K562 (cell line): ENCODE measurements at regions not wholly inside any gene's neighbourhood (a gene's known extent, or its start where the extent isn't known, plus 50 kb on each side); places are given as distances from the start of the nearest gene placed in this dataset.

Source experiments
- ATAC-seq: fragments of 200-7000 bp; cut with Tn5 transposase; 3 replicates; pipeline ENCODE4 v1.9.1; 2020; ENCODE audit warnings: moderate library complexity
- BruUV-seq: library from RNA; stranded (reverse); fragments of 400-500 nt; replicated peaks from 2 replicates; lab custom pipeline; 2021; lab: Mats Ljungman, UMichigan
- CTCF ChIA-PET: fragments of 300-600 bp; formaldehyde crosslinking; extraction: SDS; loops from one replicate; lab custom pipeline; 2021; ENCODE audit warnings: low intra/inter-chr PET ratio; lab: Yijun Ruan, JAX
- POLR2A ChIA-PET: fragments of 300-600, 350-650 bp; sonication (Branson Sonifier 250); formaldehyde crosslinking; extraction: SDS; loops from one replicate; lab custom pipeline; 2021; ENCODE audit warnings: antibody characterized with exemption, inconsistent platforms; lab: Yijun Ruan, JAX
- DNase-seq, 4 experiments: peaks; one replicate each; pipeline versions ENCODE4 v3.0.0 to v3.0.0-alpha.2; 2011 to 2018; ENCODE audit warnings: low spot score in 3 of 4, mixed read lengths in 3 of 4; ENCODE audit errors: extremely low read depth in 1 of 4
- FAIRE-seq: peaks from 2 replicates; lab custom pipeline; 2011; peaks lifted over from hg19 to GRCh38; lab: Jason Lieb, UNC
- H2AFZ ChIP-seq: 2 replicates; pipeline ENCODE4 v1.6.0; 2011; ENCODE audit warnings: low read depth, low read length, control low read depth, inconsistent platforms
- H3K27ac ChIP-seq: fragments of 200-600 bp; 3 replicates; pipeline ENCODE4 v1.8.0; 2011; ENCODE audit warnings: low read depth, mild to moderate bottlenecking, control low read depth, inconsistent platforms, low read length, moderate library complexity, mixed read lengths; ENCODE audit errors: extremely low read depth
- H3K27me3 ChIP-seq, 2 experiments: fragments of 300-600 bp in 1 of 2; 2 replicates in 1 of 2; 3 replicates in 1 of 2; pipeline versions ENCODE4 v1.6.0 to v1.8.0; 2011; ENCODE audit warnings: inconsistent platforms in 2 of 2, low read length in 2 of 2, mild to moderate bottlenecking in 1 of 2, mixed read lengths in 1 of 2, moderate library complexity in 1 of 2; ENCODE audit not compliant: control insufficient read depth in 2 of 2, insufficient read depth in 2 of 2
- H3K36me3 ChIP-seq: fragments of 300-600 bp; 3 replicates; pipeline ENCODE4 v1.8.0; 2011; ENCODE audit warnings: mild to moderate bottlenecking, low read length, inconsistent platforms; ENCODE audit not compliant: control insufficient read depth, insufficient read depth
- H3K4me1 ChIP-seq, 2 experiments: fragments of 200-600 bp in 1 of 2; replicated peaks in 1 of 2; 2 replicates in 1 of 2; 3 replicates in 1 of 2; pipeline versions ENCODE4 v1.5.1 to v1.8.0; 2011; ENCODE audit warnings: inconsistent platforms in 2 of 2, low read length in 2 of 2, mild to moderate bottlenecking in 1 of 2, mixed read lengths in 1 of 2, moderate library complexity in 1 of 2; ENCODE audit not compliant: control insufficient read depth in 2 of 2, insufficient read depth in 2 of 2
- H3K4me2 ChIP-seq: 2 replicates; pipeline ENCODE4 v1.6.1; 2011; ENCODE audit warnings: low read length, control low read depth, inconsistent platforms, mixed read lengths; ENCODE audit not compliant: insufficient read depth
- H3K4me3 ChIP-seq: fragments of 200-600 bp; sonication (generic), shearing (Covaris generic); 2 replicates; pipeline ENCODE4 v1.5.1; 2016; ENCODE audit warnings: control low read depth, inconsistent platforms
- H3K79me2 ChIP-seq: fragments of 200-600 bp; 3 replicates; pipeline ENCODE4 v1.8.0; 2011; ENCODE audit warnings: low read length, inconsistent platforms; ENCODE audit not compliant: control insufficient read depth, insufficient read depth
- H3K9ac ChIP-seq, 2 experiments: 2 replicates each; pipeline versions ENCODE4 v1.6.0 to v1.6.1; 2011; ENCODE audit warnings: low read depth in 2 of 2, low read length in 2 of 2, control low read depth in 1 of 2, inconsistent platforms in 1 of 2, mild to moderate bottlenecking in 1 of 2, mixed read lengths in 1 of 2; ENCODE audit not compliant: insufficient read depth in 1 of 2
- H3K9me1 ChIP-seq: one replicate; pipeline ENCODE4 v1.6.0; 2011; ENCODE audit warnings: inconsistent platforms, mild to moderate bottlenecking, low read length, moderate library complexity; ENCODE audit not compliant: control insufficient read depth, insufficient read depth
- H3K9me3 ChIP-seq: replicated peaks from 2 replicates; pipeline ENCODE4 v1.5.1; 2011; ENCODE audit warnings: low read depth, low read length, inconsistent platforms; ENCODE audit not compliant: control insufficient read depth, insufficient read depth
- H4K20me1 ChIP-seq: replicated peaks from 2 replicates; pipeline ENCODE4 v1.6.1; 2011; ENCODE audit warnings: low read length, inconsistent platforms, mixed read lengths; ENCODE audit not compliant: control insufficient read depth, insufficient read depth
- ARID4B ChIP-seq: sonication (generic); formaldehyde crosslinking; IDR thresholded peaks from 2 replicates; pipeline ENCODE4 v1.8.0; 2022; ENCODE audit warnings: mild to moderate bottlenecking, missing genetic modification reagents
- GATAD2A ChIP-seq: fragments of 450-650 bp; IDR thresholded peaks from 2 replicates; pipeline ENCODE4 v1.6.1; 2017
- HSF4 ChIP-seq: fragments of 250-450 bp; sonication (Bioruptor Pico); IDR thresholded peaks from 2 replicates; pipeline ENCODE4 v2.1.2; 2022; ENCODE audit warnings: mild to moderate bottlenecking, moderate library complexity, borderline replicate concordance
- KDM4B ChIP-seq, 2 experiments: fragments of 450-650 bp in 1 of 2; sonication (generic) in 1 of 2; IDR thresholded peaks; 2 replicates each; pipeline ENCODE4 v1.6.1; 2016 to 2017; ENCODE audit warnings: borderline replicate concordance in 2 of 2, antibody characterized with exemption in 1 of 2, low read depth in 1 of 2, mild to moderate bottlenecking in 1 of 2
- NCOA2 ChIP-seq, 2 experiments: fragments of 450-650 bp; IDR thresholded peaks; 2 replicates each; pipeline ENCODE4 v1.6.1; 2018; ENCODE audit warnings: mild to moderate bottlenecking in 2 of 2, moderate library complexity in 1 of 2; ENCODE audit not compliant: partially characterized antibody in 2 of 2
- PHF21A ChIP-seq: fragments of 450-650 bp; IDR thresholded peaks from 2 replicates; pipeline ENCODE4 v1.6.1; 2017; ENCODE audit warnings: low read depth, borderline replicate concordance
- TAF7 ChIP-seq: fragments of 450-650 bp; IDR thresholded peaks from 2 replicates; pipeline ENCODE4 v1.6.1; 2016; ENCODE audit warnings: missing genetic modification characterization, missing compliant biosample characterization
- ZNF146 ChIP-seq: IDR thresholded peaks from one replicate; pipeline ENCODE4 v1.6.1; 2018; ENCODE audit warnings: missing compliant biosample characterization; ENCODE audit not compliant: unreplicated experiment
- ZNF586 ChIP-seq: fragments of 450-650 bp; formaldehyde crosslinking; conservative IDR thresholded peaks from 2 replicates; pipeline ENCODE4 v1.4.0; 2020; ENCODE audit warnings: mild to moderate bottlenecking, moderate library complexity
- WGBS: fragments of 100-300 bp; shearing (Covaris generic); methylation state at CpG from one replicate; pipeline ENCODE4 v1.1.6; 2016; ENCODE audit warnings: low coverage, mixed read lengths; ENCODE audit not compliant: insufficient coverage; ENCODE audit errors: missing lambda C conversion rate; 5-methylcytosine and 5-hydroxymethylcytosine counted together
- in situ Hi-C: fragments of 300-500 bp; cut with MboI; formaldehyde crosslinking; loops from 4 replicates; pipeline ENCODE4 v1.15.0; 2018; ENCODE audit warnings: inconsistent platforms, mixed read lengths
- intact Hi-C: fragments of 100-400 bp; cut with micrococcal nuclease; formaldehyde crosslinking; loops from 2 replicates; pipeline ENCODE4 v1.14.2; 2022
- TF ChIP-seq, protein P1 (sequence below): fragments of 450-650 bp; IDR thresholded peaks from 2 replicates; pipeline ENCODE4 v1.6.1; 2016; ENCODE audit warnings: borderline replicate concordance
- TF ChIP-seq, protein P2 (sequence below): sonication (generic); formaldehyde crosslinking; IDR thresholded peaks from 2 replicates; pipeline ENCODE4 v1.9.0; 2022; ENCODE audit warnings: mild to moderate bottlenecking, missing genetic modification reagents
- TF ChIP-seq, protein P3 (sequence below), 2 experiments: fragments of 250-450 bp in 1 of 2; fragments of 450-650 bp in 1 of 2; sonication (Bioruptor Pico) in 1 of 2; IDR thresholded peaks; 2 replicates each; pipeline versions ENCODE4 v1.6.1 to v1.8.0; 2016 to 2021; ENCODE audit warnings: mild to moderate bottlenecking in 2 of 2, moderate library complexity in 2 of 2, missing compliant biosample characterization in 1 of 2, missing genetic modification characterization in 1 of 2

- Histone ChIP-seq H2AFZ (no peak overlapping the region), H3K27ac (no peak overlapping the region), H3K9me1 (no peaks in the 10 kb centered on the region), H3K9ac (no peak overlapping the region), H3K27me3 (peaks cover 2 to 41% of the 10 kb centered on the region in 2 experiments; a peak in 3 of 5 replicates), H3K4me1 (no peaks in the 10 kb centered on the region), H3K4me2 (no peak overlapping the region), H3K4me3 (no peak overlapping the region), H3K79me2 (no peaks in the 10 kb centered on the region), H3K9me3 (no peaks in the 10 kb centered on the region), H3K36me3 (no peaks in the 10 kb centered on the region), H4K20me1 (no peaks in the 10 kb centered on the region; the same call in 1 of the 2 replicates)
- BruUV-seq: no TSS peak
- ChIA-PET POLR2A (no interaction called here), CTCF (no interaction called here)
- in situ Hi-C loops (no loop called here), intact Hi-C loops (no loop called here)
- ATAC-seq (no peak), FAIRE-seq (no peak), DNase-seq (no peak)
- 6% methylated on average over 6 of the region's 6 CpGs for WGBS
- TF ChIP-seq, protein P1, sequence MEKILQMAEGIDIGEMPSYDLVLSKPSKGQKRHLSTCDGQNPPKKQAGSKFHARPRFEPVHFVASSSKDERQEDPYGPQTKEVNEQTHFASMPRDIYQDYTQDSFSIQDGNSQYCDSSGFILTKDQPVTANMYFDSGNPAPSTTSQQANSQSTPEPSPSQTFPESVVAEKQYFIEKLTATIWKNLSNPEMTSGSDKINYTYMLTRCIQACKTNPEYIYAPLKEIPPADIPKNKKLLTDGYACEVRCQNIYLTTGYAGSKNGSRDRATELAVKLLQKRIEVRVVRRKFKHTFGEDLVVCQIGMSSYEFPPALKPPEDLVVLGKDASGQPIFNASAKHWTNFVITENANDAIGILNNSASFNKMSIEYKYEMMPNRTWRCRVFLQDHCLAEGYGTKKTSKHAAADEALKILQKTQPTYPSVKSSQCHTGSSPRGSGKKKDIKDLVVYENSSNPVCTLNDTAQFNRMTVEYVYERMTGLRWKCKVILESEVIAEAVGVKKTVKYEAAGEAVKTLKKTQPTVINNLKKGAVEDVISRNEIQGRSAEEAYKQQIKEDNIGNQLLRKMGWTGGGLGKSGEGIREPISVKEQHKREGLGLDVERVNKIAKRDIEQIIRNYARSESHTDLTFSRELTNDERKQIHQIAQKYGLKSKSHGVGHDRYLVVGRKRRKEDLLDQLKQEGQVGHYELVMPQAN: no peak
- no peak for TF ChIP-seq PHF21A
- TF ChIP-seq GATAD2A: no peak
- no peak for TF ChIP-seq ARID4B (CRISPR knock-in tag)
- TF ChIP-seq, protein P2, sequence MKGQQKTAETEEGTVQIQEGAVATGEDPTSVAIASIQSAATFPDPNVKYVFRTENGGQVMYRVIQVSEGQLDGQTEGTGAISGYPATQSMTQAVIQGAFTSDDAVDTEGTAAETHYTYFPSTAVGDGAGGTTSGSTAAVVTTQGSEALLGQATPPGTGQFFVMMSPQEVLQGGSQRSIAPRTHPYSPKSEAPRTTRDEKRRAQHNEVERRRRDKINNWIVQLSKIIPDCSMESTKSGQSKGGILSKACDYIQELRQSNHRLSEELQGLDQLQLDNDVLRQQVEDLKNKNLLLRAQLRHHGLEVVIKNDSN (CRISPR knock-in tag): no peak
- no peak for TF ChIP-seq NCOA2 (IDR thresholded peaks at IDR 0.05; ENCODE audit: partially characterized antibody in 2 of 2)
- no peak for TF ChIP-seq TAF7 (tag)
- no peak for TF ChIP-seq ZNF586 (CRISPR knock-in tag)
- TF ChIP-seq KDM4B (IDR thresholded peaks at IDR 0.05; ENCODE audit: borderline replicate concordance in 2 of 2, low read depth in 1 of 2): no peak
- TF ChIP-seq, protein P3, sequence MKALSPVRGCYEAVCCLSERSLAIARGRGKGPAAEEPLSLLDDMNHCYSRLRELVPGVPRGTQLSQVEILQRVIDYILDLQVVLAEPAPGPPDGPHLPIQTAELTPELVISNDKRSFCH (CRISPR knock-in tag; IDR thresholded peaks at IDR 0.05): no peak
- TF ChIP-seq, protein P3 (tag; IDR thresholded peaks at IDR 0.05): no peak
- no peak for TF ChIP-seq HSF4 (CRISPR knock-in tag)
- no peak for TF ChIP-seq ZNF146
Observed at GRCh38 chr11:112343368-112344039, 82.8 kb upstream of the PLET1 start.
